VCaP (cell line): ENCODE measurements at regions not wholly inside any gene's neighbourhood (a gene's known extent, or its start where the extent isn't known, plus 50 kb on each side); places are given as distances from the start of the nearest gene placed in this dataset.

Experiments used
- H3K27ac ChIP-seq: fragments of 450-650 bp; 2 replicates; pipeline ENCODE4 v1.5.1; 2017
- CTCF ChIP-seq: fragments of 450-650 bp; conservative IDR thresholded peaks from 2 replicates; pipeline ENCODE4 v1.5.1; 2017; ENCODE audit warnings: mild to moderate bottlenecking, moderate library complexity

GRCh38 chr1:170395149-170395548, 136.8 kb upstream of the GORAB start:
- TF ChIP-seq CTCF: no peak
- no peak overlapping the region for H3K27ac ChIP-seq

DNA sequence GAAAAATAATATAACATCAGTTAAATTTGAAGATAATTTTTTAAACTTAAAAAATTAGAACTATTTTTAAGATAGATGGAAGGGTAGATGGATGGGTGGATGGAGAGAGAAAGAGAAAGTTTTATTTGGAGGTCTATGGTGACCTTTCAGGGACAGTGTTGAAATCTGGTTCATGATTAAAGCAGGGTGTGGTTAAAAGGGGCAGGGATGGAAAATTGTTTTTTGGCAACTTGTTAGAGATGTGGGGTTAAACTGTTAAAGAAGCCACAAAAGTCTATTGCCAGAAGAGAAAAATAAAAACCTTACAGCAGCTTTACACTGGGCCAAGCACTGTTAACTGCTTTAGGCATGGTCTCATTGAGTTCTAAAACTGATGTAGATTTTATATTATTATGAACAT, 134.9 kb upstream of the GORAB start:
- no peak for TF ChIP-seq CTCF
- H3K27ac ChIP-seq: no peak overlapping the region

DNA sequence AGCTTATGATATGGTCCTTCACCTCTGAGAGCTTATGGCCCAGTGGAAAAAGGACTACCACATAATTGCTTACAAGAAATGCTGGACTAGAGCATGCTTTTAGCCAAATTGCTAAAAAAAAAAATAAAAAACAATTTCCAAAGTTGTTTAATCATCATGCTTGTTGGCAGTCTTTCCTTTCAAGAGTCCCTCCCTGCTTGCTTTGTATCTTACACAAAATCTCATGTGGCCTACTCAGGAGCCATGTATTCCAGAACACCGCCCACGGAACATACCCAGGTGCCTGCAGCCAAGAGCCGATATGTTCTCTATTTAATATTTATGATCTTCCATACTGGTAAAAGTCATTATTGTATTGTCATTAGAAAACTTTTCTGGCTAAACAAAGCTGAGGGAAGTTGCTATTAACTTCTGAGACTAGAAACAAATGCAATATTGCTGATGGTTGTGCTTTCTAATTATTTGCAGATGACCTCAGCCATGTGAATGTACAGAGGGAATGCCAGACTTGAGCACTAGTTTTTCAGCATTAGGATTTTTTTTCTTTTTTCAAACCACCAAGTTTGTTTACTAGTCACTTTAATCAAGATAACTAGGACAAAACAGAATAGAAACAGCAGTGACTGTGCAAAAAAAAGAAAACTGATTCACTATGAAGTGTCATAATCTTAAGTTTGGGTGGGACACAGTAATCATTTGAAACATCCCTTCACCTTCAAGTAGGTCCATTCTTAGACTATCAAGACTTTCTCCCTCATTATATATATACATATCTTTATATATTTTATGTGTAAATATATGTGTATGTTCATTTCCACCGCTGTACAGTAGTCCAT, 129.3 kb upstream of the GORAB start:
- TF ChIP-seq CTCF: no peak
- H3K27ac ChIP-seq: no peak overlapping the region

- TF ChIP-seq CTCF: no peak
- H3K27ac ChIP-seq: no peak overlapping the region
Measured at GRCh38 chr1:170407138-170407537, 124.8 kb upstream of the GORAB start.

DNA sequence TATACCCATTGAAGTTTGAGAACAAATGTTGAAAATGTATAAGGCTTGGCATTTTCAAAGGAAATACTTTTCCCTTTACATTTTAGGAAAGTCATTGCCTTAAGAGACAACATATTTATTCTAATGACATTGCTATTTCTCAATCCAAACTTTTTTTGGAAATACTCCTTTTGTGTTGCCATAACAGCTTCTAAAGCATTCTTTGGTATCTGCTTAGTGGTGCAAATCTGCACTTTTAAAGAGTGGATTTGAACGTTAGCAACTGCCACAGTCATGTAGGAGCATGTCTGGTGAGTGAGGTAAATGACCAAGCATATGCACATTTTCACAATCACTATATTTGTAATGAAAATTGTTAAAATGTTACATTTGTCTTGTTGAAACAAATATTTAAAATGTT, 124.4 kb upstream of the GORAB start:
- TF ChIP-seq CTCF: no peak
- H3K27ac ChIP-seq: no peak overlapping the region

- no peak overlapping the region for H3K27ac ChIP-seq
- TF ChIP-seq CTCF: no peak
Measured at GRCh38 chr1:170410401-170411166, 121.4 kb upstream of the GORAB start.

DNA sequence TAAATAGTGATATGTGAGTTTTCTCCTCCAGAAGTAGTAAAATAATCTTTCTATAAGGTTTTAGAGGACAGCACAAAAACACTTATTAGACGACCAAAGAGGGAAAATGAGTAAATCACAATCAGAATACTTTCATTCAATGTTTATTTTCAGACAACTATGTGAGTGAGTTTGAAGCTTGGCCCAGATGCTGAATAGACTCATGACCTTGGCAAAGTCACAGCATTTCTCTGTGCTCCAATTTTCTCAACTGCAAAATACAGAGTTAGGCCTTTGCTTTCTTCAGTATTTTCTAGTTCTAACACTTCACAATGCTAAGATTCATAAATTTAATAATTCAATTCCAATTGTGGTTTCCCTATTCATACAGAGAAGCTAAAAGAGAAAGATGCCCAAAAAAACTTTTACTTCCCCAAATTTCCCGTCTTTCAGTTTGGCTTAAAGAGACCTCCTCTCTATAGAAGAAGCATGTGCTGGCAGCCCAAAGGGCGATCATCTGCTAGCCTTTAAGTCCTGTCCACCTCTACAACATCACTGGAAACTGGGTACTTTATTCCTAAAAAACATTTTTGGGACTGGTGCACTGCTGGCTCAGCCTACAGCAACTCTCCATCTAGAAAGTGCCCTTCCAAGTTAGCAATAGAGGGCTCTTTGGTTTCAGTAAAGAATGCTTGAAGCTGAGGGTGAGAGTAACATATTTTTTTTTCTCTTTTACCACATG, 116.8 kb upstream of the GORAB start:
- TF ChIP-seq CTCF: no peak
- H3K27ac ChIP-seq: no peak overlapping the region
